Stimulated activated CD4-positive, alpha-beta T cell treated with anti-CD3 and anti-CD28 coated beads, TNF-alpha, amount 100 ng/mL, for 4 hours (primary cell): ENCODE measurements at regions not wholly inside any gene's neighbourhood (a gene's known extent, or its start where the extent isn't known, plus 50 kb on each side); places are given as distances from the start of the nearest gene placed in this dataset.

ENCODE experiments used
- DNase-seq, 3 experiments: peaks; one replicate each; pipeline ENCODE4 v3.0.0-alpha.2; 2020; ENCODE audit warnings: low read depth in 3 of 3

GRCh38 chr2:12314127-12314760 lies 402.5 kb upstream of the TRIB2 start:
- no peak for DNase-seq

GRCh38 chr2:12315224-12315623 lies 401.5 kb upstream of the TRIB2 start:
- no peak for DNase-seq

GRCh38 chr2:12316476-12316875 lies 400.3 kb upstream of the TRIB2 start:
- DNase-seq, result no peak

GRCh38 chr2:12317286-12317685 lies 399.4 kb upstream of the TRIB2 start:
- no peak for DNase-seq

- DNase-seq, result no peak
These were observed 398.8 kb upstream of the TRIB2 start for GRCh38 chr2:12317814-12318426.

- no peak for DNase-seq
These were observed 398.2 kb upstream of the TRIB2 start for GRCh38 chr2:12318427-12319057.

- DNase-seq, result no peak
These were observed 396.6 kb upstream of the TRIB2 start for GRCh38 chr2:12320027-12320734.

- no peak for DNase-seq
These were observed 395.6 kb upstream of the TRIB2 start for GRCh38 chr2:12320991-12321641.

GRCh38 chr2:12321886-12322285 lies 394.9 kb upstream of the TRIB2 start:
- DNase-seq, result no peak

GRCh38 chr2:12325806-12326205 lies 390.9 kb upstream of the TRIB2 start:
- no peak for DNase-seq

- DNase-seq, result peak in 1 of 3 experiments; percentile 2
These were observed 390.1 kb upstream of the TRIB2 start for GRCh38 chr2:12326449-12327190.

GRCh38 chr2:12330916-12331315 lies 385.8 kb upstream of the TRIB2 start:
- DNase-seq, result no peak

- no peak for DNase-seq
These were observed 385.0 kb upstream of the TRIB2 start for GRCh38 chr2:12331698-12332097.

- DNase-seq, result no peak
These were observed 383.4 kb upstream of the TRIB2 start for GRCh38 chr2:12333293-12333692.

- no peak for DNase-seq
These were observed 382.2 kb upstream of the TRIB2 start for GRCh38 chr2:12334412-12334966.

- DNase-seq, result no peak
These were observed 381.6 kb upstream of the TRIB2 start for GRCh38 chr2:12335131-12335530.

GRCh38 chr2:12335995-12336394 lies 380.7 kb upstream of the TRIB2 start:
- DNase-seq, result no peak

- no peak for DNase-seq
These were observed 377.6 kb upstream of the TRIB2 start for GRCh38 chr2:12338946-12339697.

GRCh38 chr2:12340164-12340563 lies 376.6 kb upstream of the TRIB2 start:
- DNase-seq, result no peak

GRCh38 chr2:12341215-12341614 lies 375.5 kb upstream of the TRIB2 start:
- DNase-seq, result no peak
